UCSD-AML1 (cell line): ENCODE measurements at regions not wholly inside any gene's neighbourhood (a gene's known extent, or its start where the extent isn't known, plus 50 kb on each side); places are given as distances from the start of the nearest gene placed in this dataset.
"Not testable (repeated sequence)": the region's sequence is repeated elsewhere in the genome, so short reads cannot be mapped to it uniquely, and the experiment has no call there.

Experiments
- DNase-seq: peaks from one replicate; lab custom pipeline; 2025; ENCODE audit not compliant: unreplicated experiment; lab: John Stamatoyannopoulos, UW

- DNase-seq = no peak
These were observed 219.2 kb upstream of the RAI14 start for GRCh38 chr5:34436761-34437501.

- no peak for DNase-seq
These were observed 216.5 kb upstream of the RAI14 start for GRCh38 chr5:34439601-34440000.

GRCh38 chr5:34441767-34442166 lies 214.4 kb upstream of the RAI14 start:
- DNase-seq = not testable (repeated sequence)

- no peak for DNase-seq
These were observed 208.7 kb upstream of the RAI14 start for GRCh38 chr5:34447424-34447823.

GRCh38 chr5:34449639-34450038 lies 206.5 kb upstream of the RAI14 start:
- DNase-seq = no peak

GRCh38 chr5:34450338-34450737 lies 205.8 kb upstream of the RAI14 start:
- DNase-seq = no peak

GRCh38 chr5:34452170-34452828 lies 203.8 kb upstream of the RAI14 start:
- no peak for DNase-seq

- DNase-seq = no peak
These were observed 201.0 kb upstream of the RAI14 start for GRCh38 chr5:34455098-34455497.

GRCh38 chr5:34459908-34460307 lies 196.2 kb upstream of the RAI14 start:
- no peak for DNase-seq

GRCh38 chr5:34460496-34460895 lies 195.6 kb upstream of the RAI14 start:
- DNase-seq = no peak

- no peak for DNase-seq
These were observed 191.3 kb upstream of the RAI14 start for GRCh38 chr5:34464829-34465228.

- not testable (repeated sequence) for DNase-seq
These were observed 190.8 kb upstream of the RAI14 start for GRCh38 chr5:34465301-34465700.

GRCh38 chr5:34466519-34467388 lies 189.4 kb upstream of the RAI14 start:
- not testable (repeated sequence) for DNase-seq

- no peak for DNase-seq
These were observed 188.7 kb upstream of the RAI14 start for GRCh38 chr5:34467436-34467835.

- DNase-seq = not testable (repeated sequence)
These were observed 188.1 kb upstream of the RAI14 start for GRCh38 chr5:34467984-34468383.

GRCh38 chr5:34469971-34470370 lies 186.2 kb upstream of the RAI14 start:
- no peak for DNase-seq

GRCh38 chr5:34474573-34475021 lies 181.5 kb upstream of the RAI14 start:
- DNase-seq = no peak

- no peak for DNase-seq
These were observed 180.7 kb upstream of the RAI14 start for GRCh38 chr5:34475249-34475966.

GRCh38 chr5:34476941-34477565 lies 179.1 kb upstream of the RAI14 start:
- no peak for DNase-seq

GRCh38 chr5:34480810-34481528 lies 175.2 kb upstream of the RAI14 start:
- no peak for DNase-seq
